Ascending aorta (tissue), 2 donors: ENCODE measurements at regions not wholly inside any gene's neighbourhood (a gene's known extent, or its start where the extent isn't known, plus 50 kb on each side); places are given as distances from the start of the nearest gene placed in this dataset.
"Not testable (repeated sequence)": the region's sequence is repeated elsewhere in the genome, so short reads cannot be mapped to it uniquely, and the experiment has no call there.

ENCODE experiments used
- DNase-seq, 2 donors: peaks; one replicate each; pipeline ENCODE4 v3.0.0-alpha.2; 2019; ENCODE audit warnings: low spot score in 2 of 2
- H3K27ac ChIP-seq, 2 donors: fragments of 200-600 bp; sonication (generic); one replicate each; pipeline ENCODE4 v1.5.1; 2016 to 2017; ENCODE audit warnings: mild to moderate bottlenecking in 1 of 2
- H3K27me3 ChIP-seq: fragments of 200-600 bp; sonication (generic); one replicate; pipeline ENCODE4 v1.5.1; 2017
- H3K36me3 ChIP-seq, 2 donors: fragments of 200-600 bp; sonication (generic); one replicate each; pipeline ENCODE4 v1.5.1; 2016
- H3K4me1 ChIP-seq, 2 donors: fragments of 200-600 bp; sonication (generic); one replicate each; pipeline ENCODE4 v1.5.1; 2016 to 2017; ENCODE audit warnings: mild to moderate bottlenecking in 1 of 2
- H3K4me3 ChIP-seq, 2 donors: fragments of 200-600 bp; sonication (generic); one replicate each; pipeline ENCODE4 v1.5.1; 2016 to 2017; ENCODE audit warnings: mild to moderate bottlenecking in 1 of 2
- H3K9me3 ChIP-seq, 2 donors: fragments of 200-600 bp; sonication (generic); one replicate each; pipeline ENCODE4 v1.5.1; 2016
- CTCF ChIP-seq, 3 experiments: fragments of 200-600 bp in 2 of 3; fragments of 450-650 bp in 1 of 3; sonication (generic) in 2 of 3; IDR thresholded peaks; one replicate each; pipeline ENCODE4 v1.5.1; 2016 to 2019; ENCODE audit warnings: antibody characterized with exemption in 3 of 3, mild to moderate bottlenecking in 1 of 3, moderate library complexity in 1 of 3
- intact Hi-C: fragments of 100-400 bp; cut with DNase I; formaldehyde crosslinking; loops from one replicate; pipeline ENCODE4 v1.15.1; 2023

GRCh38 chr6:166851426-166851825, 104.9 kb downstream of the RNASET2 start:
- TF ChIP-seq CTCF (IDR thresholded peaks at IDR 0.05) = no peak
- Histone ChIP-seq H3K27ac (no peak overlapping the region), H3K9me3 (no peaks in the 10 kb centered on the region), H3K27me3 (no peaks in the 10 kb centered on the region), H3K4me1 (no peaks in the 10 kb centered on the region), H3K36me3 (no peaks in the 10 kb centered on the region), H3K4me3 (no peak overlapping the region)
- DNase-seq = no peak
- intact Hi-C loops = no loop called here

- Histone ChIP-seq H3K9me3 (no peaks in the 10 kb centered on the region), H3K4me1 (no peaks in the 10 kb centered on the region), H3K27me3 (no peaks in the 10 kb centered on the region), H3K27ac (no peak overlapping the region), H3K36me3 (no peaks in the 10 kb centered on the region), H3K4me3 (no peak overlapping the region)
- intact Hi-C loops = no loop called here
- TF ChIP-seq CTCF (IDR thresholded peaks at IDR 0.05) = no peak
- DNase-seq = no peak
Measured at GRCh38 chr6:166850677-166851076, 105.7 kb downstream of the RNASET2 start.

- Histone ChIP-seq H3K27me3 (no peaks in the 10 kb centered on the region), H3K4me1 (no peaks in the 10 kb centered on the region), H3K36me3 (no peaks in the 10 kb centered on the region), H3K9me3 (no peaks in the 10 kb centered on the region), H3K27ac (no peak overlapping the region), H3K4me3 (no peak overlapping the region)
- DNase-seq = no peak
- TF ChIP-seq CTCF (IDR thresholded peaks at IDR 0.05) = no peak
- intact Hi-C loops = no loop called here
Measured at GRCh38 chr6:166849749-166850183, 106.6 kb downstream of the RNASET2 start.

DNA sequence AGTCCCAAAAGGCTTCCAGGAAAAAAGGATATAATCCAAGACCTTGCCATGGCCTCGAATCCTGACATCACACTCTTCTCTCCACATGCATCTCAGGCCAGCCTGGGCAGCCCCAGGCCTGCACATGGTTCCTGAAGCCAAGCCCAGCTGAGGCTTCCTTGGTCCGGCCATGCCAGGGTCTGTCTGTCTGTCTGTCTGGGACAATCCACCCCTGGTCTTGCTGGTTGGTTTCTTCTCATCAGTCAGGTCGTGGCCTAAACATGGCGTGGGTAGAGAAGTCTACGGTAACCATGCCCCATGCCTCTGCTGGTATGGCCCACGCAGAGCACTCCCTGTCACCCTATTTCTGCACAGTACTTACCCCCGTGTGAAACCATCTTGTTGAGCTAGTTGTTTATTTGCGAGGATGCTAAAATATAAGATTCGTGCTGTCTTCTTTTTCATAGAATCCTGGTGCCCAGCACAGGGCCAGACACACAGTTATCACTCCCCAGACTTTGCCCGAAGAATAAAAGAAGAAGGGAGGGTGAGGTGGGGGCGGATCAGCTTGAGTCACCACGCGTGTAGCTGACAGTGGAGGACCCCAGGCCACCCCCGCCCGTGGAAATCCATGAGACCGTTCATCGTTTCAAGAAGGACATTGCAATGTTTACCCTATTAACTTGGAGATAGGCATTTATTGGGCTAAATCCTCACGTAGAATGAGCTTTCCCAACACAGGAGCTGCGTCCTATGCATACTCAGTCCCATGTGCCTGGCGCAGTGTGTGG, 107.2 kb downstream of the RNASET2 start:
- no peak for DNase-seq
- no peaks in the 10 kb centered on the region for H3K4me1 ChIP-seq
- intact Hi-C loops = no loop called here
- no peaks in the 10 kb centered on the region for H3K9me3 ChIP-seq
- no peak for TF ChIP-seq CTCF (IDR thresholded peaks at IDR 0.05)
- H3K4me3 ChIP-seq = no peak overlapping the region
- no peaks in the 10 kb centered on the region for H3K27me3 ChIP-seq
- no peak overlapping the region for H3K27ac ChIP-seq
- no peaks in the 10 kb centered on the region for H3K36me3 ChIP-seq

- intact Hi-C loops, H3K9me3 ChIP-seq, H3K4me1 ChIP-seq, H3K27ac ChIP-seq, H3K36me3 ChIP-seq, H3K27me3 ChIP-seq, DNase-seq, H3K4me3 ChIP-seq: not testable (repeated sequence)
Measured at GRCh38 chr6:166846446-166847142, 109.8 kb downstream of the RNASET2 start.

GRCh38 chr6:166842607-166843006, 113.7 kb downstream of the RNASET2 start:
- Histone ChIP-seq H3K27ac (no peak overlapping the region), H3K4me1 (no peaks in the 10 kb centered on the region), H3K9me3 (no peaks in the 10 kb centered on the region), H3K36me3 (no peaks in the 10 kb centered on the region), H3K4me3 (no peak overlapping the region), H3K27me3 (no peaks in the 10 kb centered on the region)
- DNase-seq = no peak
- intact Hi-C loops = no loop called here
- TF ChIP-seq CTCF (IDR thresholded peaks at IDR 0.05) = no peak
